ENCODE measurements at regions not wholly inside any gene's neighbourhood (a gene's known extent, or its start where the extent isn't known, plus 50 kb on each side); places are given as distances from the start of the nearest gene placed in this dataset.

GRCh38 chr11:101321222-101321621 lies 191.6 kb upstream of the PGR start:
- TF ChIP-seq CTCF (IDR thresholded peaks at IDR 0.05) (no peak), POLR2A (IDR thresholded peaks at IDR 0.05) (no peak)

All from adrenal gland (tissue), 5 donors.